NCI-H82 treated with DMSO at 0.1 percent for 48 hours (cell line): ENCODE measurements at regions not wholly inside any gene's neighbourhood (a gene's known extent, or its start where the extent isn't known, plus 50 kb on each side); places are given as distances from the start of the nearest gene placed in this dataset.

ENCODE experiments used
- DNase-seq: peaks from one replicate; lab custom pipeline; 2025; ENCODE audit not compliant: unreplicated experiment; lab: John Stamatoyannopoulos, UW

DNA sequence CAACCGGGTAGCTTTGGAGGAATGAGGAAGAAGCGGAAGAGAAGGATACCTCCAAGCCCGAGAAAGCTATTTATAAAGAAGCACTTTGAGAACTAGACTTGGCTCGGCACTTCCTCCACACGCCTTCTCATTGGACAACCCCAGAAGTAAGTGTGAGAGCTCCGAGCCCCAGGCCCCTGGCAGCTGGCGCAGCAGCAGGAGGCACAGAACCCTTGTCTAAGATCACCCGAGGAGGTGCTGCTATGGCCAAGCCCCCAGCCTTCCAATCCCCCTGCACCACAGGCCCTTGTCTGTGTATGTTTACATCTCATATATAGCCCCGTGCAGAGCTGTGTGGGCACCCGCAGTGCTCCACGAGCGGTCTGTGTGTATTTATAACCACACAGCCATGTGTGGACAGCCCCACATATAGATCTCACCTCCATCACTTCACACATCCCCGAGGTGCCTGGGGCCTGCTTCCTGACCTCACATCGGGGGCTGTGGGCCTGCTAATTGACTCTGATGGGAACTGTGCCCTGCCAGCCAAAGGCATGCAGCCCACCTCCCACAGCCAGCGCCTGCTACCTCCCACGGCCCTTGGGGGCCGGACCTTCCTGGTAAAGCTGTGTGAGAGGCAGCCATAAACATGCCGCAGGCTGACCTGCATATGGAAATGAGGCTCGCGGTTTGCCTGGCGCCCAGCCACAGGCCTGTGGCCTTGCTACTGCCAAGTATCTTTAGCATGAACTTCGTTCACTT lies 96.1 kb downstream of the C17orf67 start:
- no peak for DNase-seq

DNA sequence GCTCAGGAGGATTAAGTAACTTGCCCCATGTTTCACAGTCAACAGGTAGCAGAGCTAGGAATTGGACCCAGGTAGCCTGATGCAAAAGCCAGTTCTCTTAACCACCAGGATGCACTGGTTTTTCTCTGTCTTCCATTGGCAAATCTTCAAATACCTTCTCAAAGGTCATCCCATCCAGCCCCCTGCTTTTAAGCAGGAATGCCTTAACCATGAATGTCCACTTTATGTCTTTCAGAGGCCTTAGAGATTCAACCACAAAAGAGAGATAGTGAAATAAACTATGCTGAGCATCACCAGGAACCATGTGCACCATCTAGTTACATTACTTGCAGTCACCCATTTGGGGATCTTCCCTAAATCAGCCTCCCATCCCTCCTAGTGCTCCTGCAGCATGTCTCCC lies 94.3 kb downstream of the C17orf67 start:
- DNase-seq: no peak

DNA sequence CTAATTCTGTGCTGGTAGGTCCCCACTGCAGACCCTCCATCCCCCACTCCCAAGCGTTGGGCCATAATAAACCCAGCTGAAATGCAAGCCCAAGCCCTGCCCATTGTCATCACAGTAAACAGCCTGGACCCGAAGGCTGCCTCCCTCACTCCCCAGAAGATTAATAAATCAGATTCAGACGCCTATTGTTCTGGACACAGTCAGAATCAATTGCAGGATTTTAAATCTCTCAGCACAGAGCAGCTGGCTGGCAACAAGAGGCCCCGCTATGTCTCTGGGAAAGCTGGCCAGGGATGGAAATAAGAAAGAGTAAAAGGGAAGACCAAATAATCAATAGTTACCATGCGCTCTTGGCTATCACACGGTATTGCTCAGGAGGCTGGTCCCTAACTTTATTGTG lies 93.9 kb downstream of the C17orf67 start:
- DNase-seq: no peak

DNA sequence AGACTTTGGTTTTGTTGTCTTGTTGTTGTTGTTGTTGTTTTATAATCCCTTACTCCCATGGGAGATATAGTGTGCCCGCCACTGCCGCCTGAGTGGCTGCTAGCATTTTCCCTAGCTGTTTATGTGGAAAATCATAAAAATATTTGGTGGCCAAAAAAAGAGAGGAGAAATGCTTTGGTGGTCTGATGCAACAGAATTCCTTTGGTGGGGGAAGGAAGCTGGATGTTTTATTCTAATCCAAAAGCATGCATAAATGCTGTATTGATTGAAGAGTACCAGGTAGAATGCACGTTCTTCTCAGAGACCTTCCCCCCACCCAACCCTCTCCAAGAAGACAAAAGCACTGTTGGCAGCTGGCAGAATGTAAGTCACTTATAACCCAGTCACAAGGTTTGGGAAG lies 93.2 kb downstream of the C17orf67 start:
- DNase-seq: no peak
